ENCODE measurements at regions not wholly inside any gene's neighbourhood (a gene's known extent, or its start where the extent isn't known, plus 50 kb on each side); places are given as distances from the start of the nearest gene placed in this dataset.

DNA sequence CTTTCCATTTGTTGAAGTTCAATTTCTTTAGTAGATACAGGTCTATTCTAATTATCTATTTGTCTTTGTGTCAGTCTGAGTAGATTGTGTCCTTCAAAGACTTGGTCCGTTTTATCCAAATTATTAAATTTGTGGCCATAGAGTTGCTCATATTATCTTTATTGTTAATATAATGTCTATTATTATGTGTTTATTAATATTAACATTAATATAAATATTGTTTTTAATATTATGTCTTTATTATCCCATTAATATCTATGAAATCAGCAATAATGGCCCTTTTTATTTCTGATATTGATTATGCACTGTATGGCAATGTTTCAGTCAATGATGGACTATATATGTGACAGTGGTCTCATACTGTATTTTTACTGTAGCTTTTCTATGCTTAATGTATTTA, 2067.3 kb upstream of the AGA start:
- no peak for DNase-seq

DNA sequence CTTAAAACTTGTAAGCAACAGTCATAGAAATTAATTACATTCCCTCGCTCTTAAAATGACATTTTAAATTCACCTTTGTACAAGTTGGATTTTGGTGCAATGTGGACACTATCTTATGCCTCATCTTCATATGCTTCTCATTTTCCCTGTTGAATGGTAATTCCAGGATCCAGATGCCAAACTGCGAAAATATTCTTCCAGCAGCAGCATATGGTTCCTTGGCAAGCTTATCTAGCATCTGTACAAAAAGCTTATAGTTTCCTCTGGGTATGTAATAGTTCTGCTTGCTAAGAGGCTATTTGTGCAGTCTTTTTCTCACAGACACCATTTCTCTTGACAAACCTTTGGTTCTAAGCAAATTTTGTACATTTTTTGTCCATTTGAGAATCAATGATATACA, 2079.7 kb upstream of the AGA start:
- no peak for DNase-seq

GRCh38 chr4:179530958-179531357, 2088.7 kb upstream of the AGA start:
- DNase-seq, result no peak

DNA sequence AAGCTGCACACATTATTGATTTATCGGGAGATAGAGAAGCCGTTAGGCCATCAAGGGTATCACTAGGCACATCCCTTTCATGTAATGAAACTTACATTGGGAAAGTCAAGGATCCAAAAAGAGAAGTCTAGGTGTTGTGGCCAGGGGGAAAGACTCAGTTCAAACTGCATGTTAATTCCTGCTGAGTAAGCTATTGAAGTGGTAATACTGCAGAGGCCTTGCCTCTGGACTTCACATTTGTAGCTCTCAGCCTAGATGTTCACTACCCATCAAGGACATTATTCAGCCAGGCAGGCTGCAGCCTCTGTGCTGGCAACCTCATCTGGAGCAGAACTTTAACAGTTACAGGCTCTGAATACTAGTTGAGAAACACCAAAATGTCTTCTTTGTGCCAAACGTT, 2094.5 kb upstream of the AGA start:
- peak; percentile 14 for DNase-seq

GRCh38 chr4:179539641-179540040, 2097.4 kb upstream of the AGA start:
- peak; percentile 27 for DNase-seq

- DNase-seq, result no peak
Observed at GRCh38 chr4:179543771-179544170, 2101.5 kb upstream of the AGA start.

GRCh38 chr4:179544496-179544895, 2102.3 kb upstream of the AGA start:
- no peak for DNase-seq

DNA sequence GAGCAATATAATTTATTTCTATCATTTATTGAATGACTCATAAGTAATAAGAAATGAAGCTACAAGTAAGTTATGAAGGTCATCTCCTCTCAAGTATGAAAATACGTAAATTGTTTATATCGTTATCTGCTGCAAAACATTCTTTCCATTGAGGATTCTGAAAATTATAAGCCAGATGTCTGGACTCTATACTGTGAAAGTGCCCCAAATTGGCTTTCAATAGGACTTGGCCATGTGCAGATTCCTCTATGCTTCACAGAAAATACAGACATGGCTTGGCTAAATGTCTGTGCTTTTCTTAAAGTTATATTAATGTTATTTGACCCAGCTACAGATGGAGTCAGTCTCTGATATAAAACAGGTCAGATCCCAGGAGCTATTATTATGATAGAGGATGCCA, 2109.9 kb upstream of the AGA start:
- no peak for DNase-seq

DNA sequence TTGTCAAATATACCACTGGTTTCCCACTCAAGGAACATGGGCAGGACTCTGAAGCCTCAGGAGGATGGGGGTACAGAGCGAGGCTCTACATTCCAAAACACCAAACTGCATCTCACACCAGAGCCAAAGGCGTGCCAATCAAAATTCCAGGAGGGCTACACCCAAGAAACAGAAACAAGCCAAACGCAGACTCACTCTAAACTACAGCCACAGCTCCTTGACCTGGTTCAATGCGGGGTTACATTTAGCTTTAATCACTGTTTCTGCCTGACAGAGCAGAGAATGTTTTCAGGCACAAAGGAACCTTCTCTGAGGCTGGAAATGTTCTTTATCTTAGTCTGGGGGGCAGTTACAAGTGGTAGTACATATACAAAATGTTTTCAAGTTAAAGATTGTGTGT, 2121.5 kb upstream of the AGA start:
- no peak for DNase-seq

DNA sequence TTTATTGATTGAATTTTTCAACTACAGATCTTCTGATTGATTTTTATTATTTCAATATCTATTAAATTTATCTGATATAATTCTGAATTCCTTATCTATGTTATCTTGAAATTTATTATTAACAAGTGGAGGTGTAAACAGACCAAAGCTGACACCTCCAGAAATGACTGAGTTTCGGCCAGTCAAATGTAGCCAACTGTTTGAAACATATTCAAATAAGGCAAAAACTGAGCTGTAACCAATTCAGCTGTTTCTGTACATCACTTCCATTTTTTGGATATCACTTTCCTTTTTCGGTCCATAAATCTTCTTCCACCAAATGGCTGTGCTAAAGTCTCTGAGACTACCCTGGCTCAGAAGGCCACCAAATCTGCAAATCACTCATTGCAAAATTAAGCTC, 2127.3 kb upstream of the AGA start:
- no peak for DNase-seq

DNA sequence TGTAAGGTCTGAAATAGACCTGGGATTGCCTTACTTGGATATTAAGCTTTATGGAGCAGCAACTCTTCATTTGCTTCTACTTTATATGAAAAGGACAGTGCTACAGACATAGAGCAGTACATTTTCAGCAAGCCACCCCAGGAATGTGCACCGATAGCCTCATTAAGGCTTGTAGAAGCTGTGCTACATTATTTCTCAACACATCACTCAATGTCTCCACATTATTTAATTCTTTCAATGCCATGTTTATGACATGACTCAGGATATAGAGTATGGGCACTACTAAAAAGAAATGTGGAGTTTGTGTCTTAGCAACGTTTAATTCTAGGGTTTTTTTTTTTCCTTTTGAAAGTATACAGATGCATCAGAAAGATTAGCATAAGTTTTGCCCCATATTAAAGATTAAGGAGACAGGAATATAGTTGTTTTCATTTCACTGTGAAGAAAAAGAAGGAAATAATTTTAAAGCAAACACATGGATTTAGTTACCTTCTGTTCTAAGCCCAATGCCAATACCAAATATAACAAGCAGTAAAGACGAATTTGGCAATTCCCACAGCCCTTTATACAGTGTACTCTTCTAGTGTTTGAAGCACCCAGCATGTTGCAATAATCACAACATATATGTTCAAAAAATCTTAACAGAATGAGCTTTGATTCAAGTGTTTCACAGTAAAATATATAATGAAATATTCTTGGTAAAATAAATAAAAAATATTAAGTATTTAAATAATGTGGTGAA, 2140.1 kb upstream of the AGA start:
- DNase-seq, result no peak

DNA sequence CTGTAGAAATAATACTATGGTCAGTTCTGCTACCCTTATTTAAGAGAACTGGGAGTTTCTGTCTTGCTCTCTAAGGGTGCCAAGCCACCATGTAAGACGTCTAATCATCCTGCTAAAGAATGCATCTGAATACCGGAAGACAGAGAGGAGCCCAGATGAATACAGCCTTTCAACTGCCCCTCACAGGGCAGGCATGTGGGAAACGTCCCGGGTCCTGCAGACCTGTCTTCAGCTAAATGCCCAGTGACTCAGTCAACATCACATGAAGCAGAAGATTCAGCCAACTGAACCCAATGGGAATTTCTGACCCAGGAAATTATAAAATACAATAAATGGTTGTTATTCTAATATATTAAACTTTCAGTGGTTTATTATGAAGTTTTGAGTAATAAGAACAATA, 2141.0 kb upstream of the AGA start:
- no peak for DNase-seq

GRCh38 chr4:179584101-179584500, 2141.9 kb upstream of the AGA start:
- DNase-seq, result no peak

- no peak for DNase-seq
Observed at GRCh38 chr4:179585761-179586160, 2143.5 kb upstream of the AGA start.

DNA sequence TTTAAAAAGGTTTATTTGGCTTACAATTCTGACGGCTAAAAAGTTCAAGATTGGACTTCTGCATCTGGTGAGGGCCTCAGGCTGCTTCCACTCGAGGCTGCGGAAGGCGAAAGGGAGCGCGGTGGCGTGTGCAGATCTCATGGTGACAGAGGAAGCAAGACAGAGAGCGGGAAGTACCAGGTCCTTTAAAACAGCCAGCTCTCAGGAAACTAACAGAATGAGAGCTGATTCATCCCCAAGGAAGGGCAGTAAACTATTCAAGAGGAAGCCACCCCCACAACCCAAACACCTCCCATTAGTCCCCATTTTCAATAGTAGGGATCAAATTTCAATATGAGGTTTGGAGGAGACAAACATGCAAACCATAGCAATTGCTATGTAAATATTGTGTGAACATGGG, 2144.2 kb upstream of the AGA start:
- DNase-seq, result no peak

DNA sequence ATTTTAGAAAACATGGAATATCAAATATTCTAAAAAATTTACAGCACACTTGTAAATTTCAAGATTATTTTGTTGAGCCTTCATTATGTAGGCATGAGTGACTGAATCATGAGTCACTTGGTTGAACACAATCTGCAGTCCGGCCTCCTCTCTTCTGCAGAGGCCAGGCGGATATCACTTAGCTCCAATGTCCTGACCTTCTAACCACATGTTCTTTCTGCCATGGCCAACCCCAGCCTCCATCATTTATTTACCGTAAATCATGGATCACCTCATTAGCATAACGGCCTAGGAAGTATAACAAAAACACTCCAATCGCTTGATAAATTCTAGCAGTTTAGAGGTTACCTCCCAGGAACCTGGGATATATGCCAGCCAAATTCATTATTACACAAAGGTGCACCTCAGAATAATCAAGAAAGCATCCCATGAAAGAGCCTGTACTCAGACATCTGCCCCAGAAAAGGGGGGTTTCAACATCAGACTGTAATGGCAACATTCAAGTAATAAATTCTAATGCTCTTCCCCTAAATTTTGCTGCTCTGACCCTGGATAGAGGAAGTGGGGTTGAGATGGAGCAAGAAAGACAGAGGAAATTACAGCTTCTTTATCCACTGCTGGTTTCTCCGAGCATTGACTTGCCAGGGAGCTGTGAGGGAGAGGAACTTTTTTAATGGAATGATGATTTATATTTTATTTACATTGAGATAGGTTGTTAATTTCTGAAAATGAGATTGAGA, 2153.6 kb upstream of the AGA start:
- no peak for DNase-seq

DNA sequence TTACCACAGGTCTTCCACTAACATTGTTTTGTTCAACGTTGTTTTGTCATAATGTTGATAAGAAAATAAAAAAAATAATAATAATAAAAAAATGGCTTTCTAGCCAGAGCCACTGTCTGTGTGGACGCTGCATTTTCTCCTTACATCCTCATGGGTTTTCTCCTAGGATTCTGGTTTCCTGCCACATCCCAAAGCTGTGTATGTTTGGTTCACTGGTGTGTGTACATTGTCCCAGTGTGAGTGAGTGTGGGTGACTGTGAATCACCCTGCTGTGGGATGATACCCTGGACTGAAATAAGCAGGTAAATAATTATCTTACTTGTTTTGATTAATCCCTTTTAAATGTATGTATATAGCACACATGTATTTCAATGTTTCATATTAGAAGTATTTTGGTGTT, 2154.4 kb upstream of the AGA start:
- no peak for DNase-seq

GRCh38 chr4:179597301-179597700, 2155.1 kb upstream of the AGA start:
- no peak for DNase-seq

- DNase-seq, result no peak
Observed at GRCh38 chr4:179601671-179602070, 2159.4 kb upstream of the AGA start.

GRCh38 chr4:179605196-179605595, 2163.0 kb upstream of the AGA start:
- DNase-seq, result no peak

GRCh38 chr4:179607003-179607402, 2164.8 kb upstream of the AGA start:
- DNase-seq, result no peak

DNA sequence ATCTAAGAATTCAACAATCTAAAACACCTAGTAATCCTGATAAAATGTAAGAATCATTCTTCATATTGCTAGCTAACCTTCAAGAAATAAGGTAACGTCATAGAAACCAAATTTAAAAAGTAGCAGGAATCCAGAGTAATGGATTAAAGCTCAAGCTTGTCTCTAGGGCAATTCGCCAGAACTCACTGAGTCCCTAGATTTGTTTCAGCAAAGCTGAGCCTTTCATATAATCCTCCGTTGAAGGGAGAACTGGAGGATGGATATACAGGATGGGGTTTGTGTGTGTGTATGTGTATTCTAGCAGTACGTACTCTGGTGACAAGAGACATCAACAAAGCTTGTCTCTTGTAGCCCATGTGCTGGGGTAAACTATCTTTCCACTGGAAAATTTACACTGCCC, 2173.5 kb upstream of the AGA start:
- no peak for DNase-seq

- DNase-seq, result no peak
Observed at GRCh38 chr4:179618966-179619365, 2176.7 kb upstream of the AGA start.

- peak; percentile 59 for DNase-seq
Observed at GRCh38 chr4:179624768-179625181, 2182.5 kb upstream of the AGA start.

- DNase-seq, result no peak
Observed at GRCh38 chr4:179625406-179625805, 2183.2 kb upstream of the AGA start.
